SK-N-SH treated with all-trans-retinoic acid at 6 μM for 48 hours (cell line): ENCODE measurements at regions not wholly inside any gene's neighbourhood (a gene's known extent, or its start where the extent isn't known, plus 50 kb on each side); places are given as distances from the start of the nearest gene placed in this dataset.

Experiments
- ATAC-seq: fragments of 200-7000 bp; cut with Tn5 transposase; 3 replicates; pipeline ENCODE4 v1.9.1; 2020; ENCODE audit warnings: mild to moderate bottlenecking, moderate library complexity
- ARNTL ChIP-seq: fragments of 450-650 bp; formaldehyde crosslinking; IDR thresholded peaks from 2 replicates; pipeline ENCODE4 v1.5.0; 2020; ENCODE audit warnings: low read depth, mild to moderate bottlenecking, moderate library complexity, borderline replicate concordance
- CSDC2 ChIP-seq: fragments of 250-450 bp; sonication (Bioruptor Pico); IDR thresholded peaks from 2 replicates; pipeline ENCODE4 v1.5.0; 2020; ENCODE audit warnings: mild to moderate bottlenecking, moderate library complexity
- CSRNP3 ChIP-seq: fragments of 250-450 bp; sonication (Bioruptor Pico); IDR thresholded peaks from 2 replicates; pipeline ENCODE4 v1.5.1; 2021; ENCODE audit warnings: mild to moderate bottlenecking, moderate library complexity
- ESRRG ChIP-seq: fragments of 250-450 bp; sonication (Bioruptor Pico); IDR thresholded peaks from 2 replicates; pipeline ENCODE4 v1.6.1; 2021; ENCODE audit warnings: mild to moderate bottlenecking
- GLIS3 ChIP-seq: fragments of 250-450 bp; sonication (Bioruptor Pico); IDR thresholded peaks from 2 replicates; pipeline ENCODE4 v1.5.0; 2020; ENCODE audit warnings: mild to moderate bottlenecking, moderate library complexity
- ISL1 ChIP-seq: fragments of 250-450 bp; sonication (Bioruptor Pico); IDR thresholded peaks from 2 replicates; pipeline ENCODE4 v2.1.2; 2022; ENCODE audit warnings: mild to moderate bottlenecking, moderate library complexity
- OSR1 ChIP-seq: fragments of 250-450 bp; sonication (Bioruptor Pico); IDR thresholded peaks from 2 replicates; pipeline ENCODE4 v1.8.0; 2022; ENCODE audit warnings: moderate library complexity, mild to moderate bottlenecking, inconsistent platforms
- POU6F1 ChIP-seq: fragments of 250-450 bp; sonication (Bioruptor Pico); IDR thresholded peaks from 2 replicates; pipeline ENCODE4 v1.8.0; 2021; ENCODE audit warnings: low read depth, mild to moderate bottlenecking, moderate library complexity, borderline replicate concordance
- PPARA ChIP-seq: fragments of 250-450 bp; sonication (Bioruptor Pico); IDR thresholded peaks from 2 replicates; pipeline ENCODE4 v1.5.0; 2020; ENCODE audit warnings: mild to moderate bottlenecking, borderline replicate concordance
- RARB ChIP-seq: fragments of 250-450 bp; sonication (Bioruptor Pico); IDR thresholded peaks from 2 replicates; pipeline ENCODE4 v1.8.0; 2021; ENCODE audit warnings: mild to moderate bottlenecking, moderate library complexity
- SNAI2 ChIP-seq: fragments of 250-450 bp; sonication (Bioruptor Pico); IDR thresholded peaks from 2 replicates; pipeline ENCODE4 v1.5.0; 2020; ENCODE audit warnings: mild to moderate bottlenecking, moderate library complexity
- TCF4 ChIP-seq: fragments of 250-450 bp; sonication (Bioruptor Pico); IDR thresholded peaks from 2 replicates; pipeline ENCODE4 v1.8.0; 2021; ENCODE audit warnings: mild to moderate bottlenecking, moderate library complexity, borderline replicate concordance
- TOX ChIP-seq: fragments of 250-450 bp; sonication (Bioruptor Pico); IDR thresholded peaks from 2 replicates; pipeline ENCODE4 v1.8.0; 2021; ENCODE audit warnings: mild to moderate bottlenecking, moderate library complexity, borderline replicate concordance
- TSHZ2 ChIP-seq: fragments of 250-450 bp; sonication (Bioruptor Pico); IDR thresholded peaks from 2 replicates; pipeline ENCODE4 v1.5.0; 2020; ENCODE audit warnings: mild to moderate bottlenecking, moderate library complexity
- ZC3H10 ChIP-seq: fragments of 250-450 bp; sonication (Bioruptor Pico); IDR thresholded peaks from 2 replicates; pipeline ENCODE4 v1.5.1; 2021; ENCODE audit warnings: mild to moderate bottlenecking, moderate library complexity
- ZFP3 ChIP-seq: fragments of 250-450 bp; sonication (Bioruptor Pico); IDR thresholded peaks from 2 replicates; pipeline ENCODE4 v1.5.0; 2020; ENCODE audit warnings: mild to moderate bottlenecking, moderate library complexity
- ZFP30 ChIP-seq: fragments of 450-650 bp; formaldehyde crosslinking; IDR thresholded peaks from 2 replicates; pipeline ENCODE4 v1.5.0; 2022; ENCODE audit warnings: mild to moderate bottlenecking, moderate library complexity
- ZNF565 ChIP-seq: fragments of 450-650 bp; formaldehyde crosslinking; conservative IDR thresholded peaks from 2 replicates; pipeline ENCODE4 v1.5.0; 2020; ENCODE audit warnings: low read depth, mild to moderate bottlenecking, moderate library complexity
- ZNF70 ChIP-seq: fragments of 450-650 bp; formaldehyde crosslinking; IDR thresholded peaks from 2 replicates; pipeline ENCODE4 v1.5.0; 2020; ENCODE audit warnings: mild to moderate bottlenecking, moderate library complexity
- ZNF8 ChIP-seq: fragments of 450-650 bp; formaldehyde crosslinking; IDR thresholded peaks from 2 replicates; pipeline ENCODE4 v1.5.0; 2020; ENCODE audit warnings: mild to moderate bottlenecking, moderate library complexity
- TF ChIP-seq, protein P1 (sequence below): fragments of 250-450 bp; sonication (Bioruptor Pico); IDR thresholded peaks from 2 replicates; pipeline ENCODE4 v1.8.0; 2020; ENCODE audit warnings: mild to moderate bottlenecking, moderate library complexity, borderline replicate concordance
- TF ChIP-seq, protein P2 (sequence below): fragments of 250-450 bp; sonication (Bioruptor Pico); IDR thresholded peaks from 2 replicates; pipeline ENCODE4 v1.5.1; 2020; ENCODE audit warnings: low read depth, mild to moderate bottlenecking, moderate library complexity

DNA sequence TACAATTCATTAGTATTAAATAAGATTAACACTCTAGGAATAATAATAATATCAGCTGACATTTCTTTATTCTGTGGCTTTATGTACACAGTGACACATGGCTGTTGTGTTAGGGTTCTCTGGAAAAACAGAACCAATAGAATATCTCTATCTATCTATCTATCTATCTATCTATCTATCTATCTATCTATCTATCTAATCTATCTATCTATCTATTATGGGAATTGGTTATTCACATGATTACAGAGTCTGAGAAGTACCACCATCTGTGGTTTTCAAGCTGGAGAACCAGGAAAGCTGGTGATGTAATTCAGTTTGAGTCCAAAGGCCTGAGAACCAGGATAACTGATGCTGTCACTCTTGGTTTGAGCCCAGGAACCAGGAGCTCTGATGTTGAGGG lies 194.1 kb upstream of the MTPN start:
- TF ChIP-seq ZFP3 (CRISPR knock-in tag) (no peak), PPARA (CRISPR knock-in tag) (no peak), CSRNP3 (no peak), ESRRG (no peak), ZC3H10 (no peak), RARB (CRISPR knock-in tag) (no peak), POU6F1 (CRISPR knock-in tag) (no peak), TOX (CRISPR knock-in tag) (no peak), ARNTL (CRISPR knock-in tag) (no peak), ZNF565 (CRISPR knock-in tag) (no peak), TSHZ2 (CRISPR knock-in tag) (no peak), CSDC2 (CRISPR knock-in tag) (no peak), OSR1 (no peak), ZFP30 (CRISPR knock-in tag) (no peak), TCF4 (no peak)
- TF ChIP-seq, protein P1, sequence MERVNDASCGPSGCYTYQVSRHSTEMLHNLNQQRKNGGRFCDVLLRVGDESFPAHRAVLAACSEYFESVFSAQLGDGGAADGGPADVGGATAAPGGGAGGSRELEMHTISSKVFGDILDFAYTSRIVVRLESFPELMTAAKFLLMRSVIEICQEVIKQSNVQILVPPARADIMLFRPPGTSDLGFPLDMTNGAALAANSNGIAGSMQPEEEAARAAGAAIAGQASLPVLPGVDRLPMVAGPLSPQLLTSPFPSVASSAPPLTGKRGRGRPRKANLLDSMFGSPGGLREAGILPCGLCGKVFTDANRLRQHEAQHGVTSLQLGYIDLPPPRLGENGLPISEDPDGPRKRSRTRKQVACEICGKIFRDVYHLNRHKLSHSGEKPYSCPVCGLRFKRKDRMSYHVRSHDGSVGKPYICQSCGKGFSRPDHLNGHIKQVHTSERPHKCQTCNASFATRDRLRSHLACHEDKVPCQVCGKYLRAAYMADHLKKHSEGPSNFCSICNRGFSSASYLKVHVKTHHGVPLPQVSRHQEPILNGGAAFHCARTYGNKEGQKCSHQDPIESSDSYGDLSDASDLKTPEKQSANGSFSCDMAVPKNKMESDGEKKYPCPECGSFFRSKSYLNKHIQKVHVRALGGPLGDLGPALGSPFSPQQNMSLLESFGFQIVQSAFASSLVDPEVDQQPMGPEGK (CRISPR knock-in tag), result no peak
- no peak for ATAC-seq

GRCh38 chr7:136168821-136169220 lies 191.7 kb upstream of the MTPN start:
- no peak for ATAC-seq
- TF ChIP-seq PPARA (CRISPR knock-in tag) (no peak), ZNF70 (CRISPR knock-in tag) (no peak), ISL1 (CRISPR knock-in tag) (no peak), SNAI2 (CRISPR knock-in tag) (no peak), CSDC2 (CRISPR knock-in tag) (no peak)
- TF ChIP-seq, all 23 proteins: peak for 0

DNA sequence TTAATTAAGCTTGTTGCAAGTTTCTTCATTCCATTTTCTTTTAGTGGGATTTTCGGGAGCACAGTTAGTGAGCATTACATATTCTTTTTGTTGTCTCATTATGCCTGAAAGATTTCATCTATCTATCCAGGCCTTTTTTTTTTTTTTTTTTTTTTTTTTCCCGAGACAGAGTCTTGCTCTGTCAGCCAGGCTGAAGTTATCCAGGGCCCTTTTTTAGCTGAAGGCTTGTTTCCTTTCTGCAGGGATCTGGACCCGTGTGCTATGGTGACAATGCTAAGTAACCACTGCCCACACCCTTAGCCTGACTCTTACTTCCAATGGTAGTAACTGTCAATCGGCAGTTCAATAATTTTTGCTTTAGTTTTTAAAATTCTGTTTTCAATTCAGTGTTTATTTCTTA lies 190.8 kb upstream of the MTPN start:
- TF ChIP-seq ZNF70 (CRISPR knock-in tag) (no peak), CSDC2 (CRISPR knock-in tag) (no peak)
- TF ChIP-seq, protein P2, sequence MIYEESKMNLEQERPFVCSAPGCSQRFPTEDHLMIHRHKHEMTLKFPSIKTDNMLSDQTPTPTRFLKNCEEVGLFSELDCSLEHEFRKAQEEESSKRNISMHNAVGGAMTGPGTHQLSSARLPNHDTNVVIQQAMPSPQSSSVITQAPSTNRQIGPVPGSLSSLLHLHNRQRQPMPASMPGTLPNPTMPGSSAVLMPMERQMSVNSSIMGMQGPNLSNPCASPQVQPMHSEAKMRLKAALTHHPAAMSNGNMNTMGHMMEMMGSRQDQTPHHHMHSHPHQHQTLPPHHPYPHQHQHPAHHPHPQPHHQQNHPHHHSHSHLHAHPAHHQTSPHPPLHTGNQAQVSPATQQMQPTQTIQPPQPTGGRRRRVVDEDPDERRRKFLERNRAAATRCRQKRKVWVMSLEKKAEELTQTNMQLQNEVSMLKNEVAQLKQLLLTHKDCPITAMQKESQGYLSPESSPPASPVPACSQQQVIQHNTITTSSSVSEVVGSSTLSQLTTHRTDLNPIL (CRISPR knock-in tag), result no peak
- no peak for ATAC-seq

DNA sequence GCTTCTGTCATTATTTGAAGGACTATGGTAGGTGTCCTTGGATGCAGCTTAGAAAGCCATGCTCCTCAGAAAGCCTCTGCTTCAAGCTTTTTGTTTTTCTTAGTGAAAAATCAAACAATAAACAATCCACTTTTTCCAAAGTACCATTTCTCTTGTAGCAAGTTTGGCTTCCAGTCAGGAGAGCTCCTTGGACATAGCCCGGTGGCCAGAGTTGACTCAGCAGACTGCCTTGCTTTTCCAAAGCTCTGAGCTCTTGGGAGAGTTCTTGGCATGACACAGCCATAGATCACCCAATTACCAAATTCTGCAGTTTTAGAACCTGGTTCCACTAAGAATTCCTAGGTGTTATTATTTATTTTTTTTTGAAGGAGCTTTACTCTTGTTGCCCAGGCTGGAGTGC lies 189.4 kb upstream of the MTPN start:
- TF ChIP-seq ZNF70 (CRISPR knock-in tag), result no peak
- no peak for TF ChIP-seq RARB (CRISPR knock-in tag)
- TF ChIP-seq, protein P2 (CRISPR knock-in tag), result no peak
- TF ChIP-seq GLIS3 (CRISPR knock-in tag), result no peak
- TF ChIP-seq CSDC2 (CRISPR knock-in tag), result no peak
- TF ChIP-seq TCF4, result no peak
- TF ChIP-seq OSR1, result no peak
- TF ChIP-seq, protein P1 (CRISPR knock-in tag), result no peak
- TF ChIP-seq ZNF565 (CRISPR knock-in tag), result no peak
- no peak for TF ChIP-seq PPARA (CRISPR knock-in tag)
- no peak for TF ChIP-seq ZFP3 (CRISPR knock-in tag)
- TF ChIP-seq ISL1 (CRISPR knock-in tag), result no peak
- TF ChIP-seq TOX (CRISPR knock-in tag), result no peak
- no peak for TF ChIP-seq SNAI2 (CRISPR knock-in tag)
- TF ChIP-seq ARNTL (CRISPR knock-in tag), result no peak
- TF ChIP-seq ZNF8 (CRISPR knock-in tag), result no peak
- no peak for TF ChIP-seq ZC3H10
- no peak for ATAC-seq
